DLD1 (cell line): ENCODE measurements at regions not wholly inside any gene's neighbourhood (a gene's known extent, or its start where the extent isn't known, plus 50 kb on each side); places are given as distances from the start of the nearest gene placed in this dataset.

Experiments
- in situ Hi-C: cut with HindIII; loops from 2 replicates; pipeline ENCODE4 v1.10.0; 2017; ENCODE audit warnings: low sequenced_read_pairs

- in situ Hi-C loops, result no loop called here
Measured at GRCh38 chr14:22081337-22081736, 407.7 kb upstream of the OR4E1 start.

- in situ Hi-C loops, result no loop called here
Measured at GRCh38 chr14:22079766-22080165, 406.1 kb upstream of the OR4E1 start.

GRCh38 chr14:22073801-22074200 lies 400.2 kb upstream of the OR4E1 start:
- in situ Hi-C loops, result no loop called here

GRCh38 chr14:22071006-22071405 lies 397.4 kb upstream of the OR4E1 start:
- in situ Hi-C loops, result no loop called here

GRCh38 chr14:22070119-22070982 lies 396.7 kb upstream of the OR4E1 start:
- in situ Hi-C loops, result no loop called here

GRCh38 chr14:22065347-22065746 lies 391.7 kb upstream of the OR4E1 start:
- in situ Hi-C loops, result no loop called here

GRCh38 chr14:22059201-22059600 lies 385.6 kb upstream of the OR4E1 start:
- in situ Hi-C loops, result no loop called here

GRCh38 chr14:22052795-22053194 lies 379.2 kb upstream of the OR4E1 start:
- in situ Hi-C loops, result no loop called here

- in situ Hi-C loops, result no loop called here
Measured at GRCh38 chr14:22047115-22047514, 373.5 kb upstream of the OR4E1 start.

- in situ Hi-C loops, result no loop called here
Measured at GRCh38 chr14:22046063-22046462, 372.4 kb upstream of the OR4E1 start.

- in situ Hi-C loops, result no loop called here
Measured at GRCh38 chr14:22044193-22044592, 370.6 kb upstream of the OR4E1 start.

GRCh38 chr14:22040781-22041125 lies 367.1 kb upstream of the OR4E1 start:
- in situ Hi-C loops, result no loop called here

GRCh38 chr14:22039938-22040780 lies 366.5 kb upstream of the OR4E1 start:
- in situ Hi-C loops, result no loop called here

GRCh38 chr14:22036541-22037239 lies 363.1 kb upstream of the OR4E1 start:
- in situ Hi-C loops, result no loop called here

- in situ Hi-C loops, result no loop called here
Measured at GRCh38 chr14:22026527-22026926, 352.9 kb upstream of the OR4E1 start.

GRCh38 chr14:22025879-22026278 lies 352.3 kb upstream of the OR4E1 start:
- in situ Hi-C loops, result no loop called here

- in situ Hi-C loops, result no loop called here
Measured at GRCh38 chr14:22024137-22024536, 350.5 kb upstream of the OR4E1 start.

GRCh38 chr14:22018890-22019289 lies 345.3 kb upstream of the OR4E1 start:
- in situ Hi-C loops, result no loop called here

- in situ Hi-C loops, result no loop called here
Measured at GRCh38 chr14:22012452-22012851, 338.8 kb upstream of the OR4E1 start.

GRCh38 chr14:22011253-22011642 lies 337.6 kb upstream of the OR4E1 start:
- in situ Hi-C loops, result no loop called here

GRCh38 chr14:22010545-22011252 lies 337.1 kb upstream of the OR4E1 start:
- in situ Hi-C loops, result no loop called here
